ENCODE measurements at regions not wholly inside any gene's neighbourhood (a gene's known extent, or its start where the extent isn't known, plus 50 kb on each side); places are given as distances from the start of the nearest gene placed in this dataset.
"Not testable (repeated sequence)": the region's sequence is repeated elsewhere in the genome, so short reads cannot be mapped to it uniquely, and the experiment has no call there.

DNA sequence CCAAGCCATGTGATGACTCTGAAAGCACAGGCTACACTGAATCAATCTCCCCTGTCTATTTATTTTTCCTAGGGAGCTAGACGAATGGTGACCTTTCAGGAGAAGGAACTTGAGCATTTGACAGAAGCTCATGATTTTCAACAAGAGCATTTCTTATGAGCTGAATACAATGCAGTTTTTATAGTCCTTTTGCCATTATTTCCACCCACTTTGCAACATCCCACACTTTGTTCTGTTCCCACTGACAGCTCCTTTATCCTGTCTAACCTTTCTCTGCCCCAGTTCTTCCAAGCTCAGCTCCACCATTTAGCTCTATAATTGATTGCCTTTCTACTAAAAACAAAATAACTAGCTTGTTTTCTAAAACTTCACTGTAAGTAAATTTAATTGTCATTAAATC lies 91.9 kb upstream of the PRSS1 start:
- DNase-seq (no peak), ATAC-seq (replicated peaks) (no peak)
- no peaks in the 10 kb centered on the region for H3K36me3 Mint-ChIP-seq (ENCODE audit: insufficient read depth)
- no peak overlapping the region for H3K4me3 Mint-ChIP-seq
- no peaks in the 10 kb centered on the region for H3K27me3 Mint-ChIP-seq
- no peaks in the 10 kb centered on the region for H3K4me1 Mint-ChIP-seq (ENCODE audit: low read depth in 2 of 2)
- H3K9me3 Mint-ChIP-seq = no peaks in the 10 kb centered on the region
- no peak overlapping the region for H3K27ac Mint-ChIP-seq

- peak in 1 of 3 experiments; percentile 23 for DNase-seq
- Mint-ChIP-seq H3K4me3 (no peak overlapping the region), H3K27ac (peak overlapping the region in 1 of 2 donors; percentile 44), H3K36me3 (ENCODE audit: insufficient read depth) (no peaks in the 10 kb centered on the region), H3K9me3 (no peaks in the 10 kb centered on the region), H3K27me3 (no peaks in the 10 kb centered on the region), H3K4me1 (ENCODE audit: low read depth in 2 of 2) (no peaks in the 10 kb centered on the region)
- no peak for ATAC-seq (replicated peaks)
Measured at GRCh38 chr7:142654398-142654797, 94.9 kb upstream of the PRSS1 start.

DNA sequence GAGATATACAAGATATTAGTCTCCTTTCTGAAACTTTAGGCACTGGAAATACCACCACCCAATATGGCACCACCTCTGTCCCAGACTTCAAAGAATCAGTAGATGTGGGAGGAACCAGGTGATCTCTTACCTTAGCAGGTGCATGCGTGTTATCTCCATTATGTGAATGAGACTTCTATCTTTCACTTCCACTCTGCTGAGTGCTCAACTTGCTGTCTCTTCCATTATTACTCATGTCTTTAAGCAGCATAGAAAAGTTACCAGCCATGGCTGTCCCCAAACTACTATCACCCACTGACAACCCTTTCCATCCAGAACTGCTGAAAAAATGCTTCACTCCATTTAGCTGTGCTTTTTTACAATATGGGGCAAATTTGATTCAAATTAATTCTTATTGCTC lies 101.5 kb upstream of the PRSS1 start:
- ATAC-seq (replicated peaks) (no peak), DNase-seq (no peak)
- Mint-ChIP-seq H3K27ac (no peak overlapping the region), H3K27me3 (peaks cover 8 to 15% of the 10 kb centered on the region in 2 donors), H3K36me3 (ENCODE audit: insufficient read depth) (no peaks in the 10 kb centered on the region), H3K4me3 (no peak overlapping the region), H3K4me1 (ENCODE audit: low read depth in 2 of 2) (no peaks in the 10 kb centered on the region), H3K9me3 (no peaks in the 10 kb centered on the region)

GRCh38 chr7:142646386-142647140 lies 102.7 kb upstream of the PRSS1 start:
- DNase-seq = no peak
- ATAC-seq (replicated peaks) = no peak
- H3K4me1 Mint-ChIP-seq (ENCODE audit: low read depth in 2 of 2) = no peaks in the 10 kb centered on the region
- no peak overlapping the region for H3K4me3 Mint-ChIP-seq
- H3K36me3 Mint-ChIP-seq (ENCODE audit: insufficient read depth) = no peaks in the 10 kb centered on the region
- peaks cover 10 to 16% of the 10 kb centered on the region in 2 donors for H3K27me3 Mint-ChIP-seq
- no peaks in the 10 kb centered on the region for H3K9me3 Mint-ChIP-seq
- no peak overlapping the region for H3K27ac Mint-ChIP-seq

GRCh38 chr7:142645777-142646176 lies 103.5 kb upstream of the PRSS1 start:
- H3K4me3 Mint-ChIP-seq = no peak overlapping the region
- H3K4me1 Mint-ChIP-seq (ENCODE audit: low read depth in 2 of 2) = no peaks in the 10 kb centered on the region
- H3K27ac Mint-ChIP-seq = no peak overlapping the region
- peaks cover 10 to 16% of the 10 kb centered on the region in 2 donors for H3K27me3 Mint-ChIP-seq
- H3K9me3 Mint-ChIP-seq = no peaks in the 10 kb centered on the region
- ATAC-seq (replicated peaks) = no peak
- H3K36me3 Mint-ChIP-seq (ENCODE audit: insufficient read depth) = no peaks in the 10 kb centered on the region
- no peak for DNase-seq

DNA sequence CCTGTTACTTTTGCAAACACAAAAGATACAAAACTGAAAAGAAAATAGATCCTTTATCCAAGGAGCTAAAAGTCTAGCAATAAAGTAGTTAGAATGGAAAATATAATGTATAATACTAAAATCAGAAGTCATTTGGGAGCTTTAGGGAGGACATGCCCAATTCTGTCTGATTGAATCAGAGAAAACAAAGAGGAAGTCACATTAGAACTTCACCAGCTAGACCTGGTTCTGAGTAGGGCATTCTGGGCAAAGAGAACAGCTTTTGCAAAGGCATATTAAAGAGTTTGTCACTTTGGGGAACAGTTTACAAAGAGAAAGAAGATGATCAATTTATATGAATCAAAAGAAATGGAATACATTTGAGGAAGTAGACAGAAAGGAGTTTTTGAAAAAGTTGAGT lies 107.0 kb upstream of the PRSS1 start:
- Mint-ChIP-seq H3K4me3 (no peak overlapping the region), H3K36me3 (ENCODE audit: insufficient read depth) (no peaks in the 10 kb centered on the region), H3K27me3 (peaks cover 10 to 16% of the 10 kb centered on the region in 2 donors), H3K4me1 (ENCODE audit: low read depth in 2 of 2) (no peaks in the 10 kb centered on the region), H3K9me3 (no peaks in the 10 kb centered on the region), H3K27ac (no peak overlapping the region)
- ATAC-seq (replicated peaks) (no peak), DNase-seq (no peak)

- not testable (repeated sequence) for DNase-seq; H3K9me3 Mint-ChIP-seq; H3K36me3 Mint-ChIP-seq (ENCODE audit: insufficient read depth); H3K27ac Mint-ChIP-seq; ATAC-seq (replicated peaks); H3K4me1 Mint-ChIP-seq (ENCODE audit: low read depth in 2 of 2); H3K4me3 Mint-ChIP-seq
- peaks cover 10 to 16% of the 10 kb centered on the region in 2 donors for H3K27me3 Mint-ChIP-seq
Measured at GRCh38 chr7:142641252-142641651, 108.0 kb upstream of the PRSS1 start.

- H3K36me3 Mint-ChIP-seq (ENCODE audit: insufficient read depth) = no peaks in the 10 kb centered on the region
- ATAC-seq (replicated peaks) (no peak), DNase-seq (no peak)
- peaks cover 7 to 10% of the 10 kb centered on the region in 2 donors for H3K27me3 Mint-ChIP-seq
- no peak overlapping the region for H3K27ac Mint-ChIP-seq
- H3K4me3 Mint-ChIP-seq = no peak overlapping the region
- no peaks in the 10 kb centered on the region for H3K9me3 Mint-ChIP-seq
- peaks cover 0 to 3% of the 10 kb centered on the region in 2 donors for H3K4me1 Mint-ChIP-seq (ENCODE audit: low read depth in 2 of 2)
Measured at GRCh38 chr7:142638581-142638980, 110.7 kb upstream of the PRSS1 start.

DNA sequence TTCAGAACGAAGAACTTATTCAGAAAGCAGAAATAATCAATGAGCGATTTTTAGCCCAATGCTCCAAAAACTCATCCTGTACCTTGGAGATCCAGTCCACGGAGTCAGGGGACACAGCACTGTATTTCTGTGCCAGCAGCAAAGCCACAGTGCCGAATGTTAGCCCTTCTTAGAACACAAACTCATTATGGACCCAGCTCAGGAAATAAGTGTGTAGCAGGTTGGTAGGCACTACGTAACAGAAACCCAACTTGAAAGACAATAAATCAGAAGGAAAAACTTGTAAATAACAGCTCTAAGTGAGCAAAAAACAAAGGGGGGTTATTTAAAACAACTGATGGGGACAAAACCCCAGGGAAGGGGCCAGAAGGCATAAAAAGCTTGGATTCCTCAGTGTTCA lies 112.0 kb upstream of the PRSS1 start:
- H3K27ac Mint-ChIP-seq = no peak overlapping the region
- peaks cover 0 to 4% of the 10 kb centered on the region in 2 donors for H3K4me1 Mint-ChIP-seq (ENCODE audit: low read depth in 2 of 2)
- DNase-seq = no peak
- no peaks in the 10 kb centered on the region for H3K9me3 Mint-ChIP-seq
- H3K36me3 Mint-ChIP-seq (ENCODE audit: insufficient read depth) = no peaks in the 10 kb centered on the region
- peaks cover under 1 to 3% of the 10 kb centered on the region in 2 donors for H3K27me3 Mint-ChIP-seq
- H3K4me3 Mint-ChIP-seq = peak overlapping the region in 1 of 2 donors; percentile 25
- no peak for ATAC-seq (replicated peaks)

- peak overlapping the region; percentile 5 to 25 for H3K4me3 Mint-ChIP-seq
- H3K27me3 Mint-ChIP-seq = peaks cover 6% of the 10 kb centered on the region in 2 donors
- H3K4me1 Mint-ChIP-seq (ENCODE audit: low read depth in 2 of 2) = peaks cover 0 to 4% of the 10 kb centered on the region in 2 donors
- peak; percentile 48 for ATAC-seq (replicated peaks)
- no peaks in the 10 kb centered on the region for H3K36me3 Mint-ChIP-seq (ENCODE audit: insufficient read depth)
- no peak overlapping the region for H3K27ac Mint-ChIP-seq
- H3K9me3 Mint-ChIP-seq = no peaks in the 10 kb centered on the region
- no peak for DNase-seq
Measured at GRCh38 chr7:142636751-142637150, 112.5 kb upstream of the PRSS1 start.

DNA sequence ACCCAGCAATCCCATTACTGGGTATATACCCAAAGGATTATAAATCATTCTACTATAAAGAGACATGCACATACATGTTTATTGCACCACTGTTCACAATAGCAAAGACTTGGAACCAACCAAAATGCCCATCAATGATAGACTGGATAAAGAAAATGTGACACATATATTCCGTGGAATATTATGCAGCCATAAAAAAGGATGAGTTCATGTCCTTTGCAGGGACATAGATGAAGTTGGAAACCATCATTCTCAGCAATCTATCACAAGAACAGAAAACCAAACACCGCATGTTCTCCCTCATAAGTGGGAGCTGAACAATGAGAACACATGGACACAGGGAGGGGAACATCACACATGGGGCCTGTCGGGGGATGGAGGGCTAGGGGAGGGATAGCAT lies 113.2 kb upstream of the PRSS1 start:
- H3K4me3 Mint-ChIP-seq; DNase-seq; H3K27me3 Mint-ChIP-seq; H3K27ac Mint-ChIP-seq; H3K36me3 Mint-ChIP-seq (ENCODE audit: insufficient read depth); H3K4me1 Mint-ChIP-seq (ENCODE audit: low read depth in 2 of 2); ATAC-seq (replicated peaks); H3K9me3 Mint-ChIP-seq: not testable (repeated sequence)

DNA sequence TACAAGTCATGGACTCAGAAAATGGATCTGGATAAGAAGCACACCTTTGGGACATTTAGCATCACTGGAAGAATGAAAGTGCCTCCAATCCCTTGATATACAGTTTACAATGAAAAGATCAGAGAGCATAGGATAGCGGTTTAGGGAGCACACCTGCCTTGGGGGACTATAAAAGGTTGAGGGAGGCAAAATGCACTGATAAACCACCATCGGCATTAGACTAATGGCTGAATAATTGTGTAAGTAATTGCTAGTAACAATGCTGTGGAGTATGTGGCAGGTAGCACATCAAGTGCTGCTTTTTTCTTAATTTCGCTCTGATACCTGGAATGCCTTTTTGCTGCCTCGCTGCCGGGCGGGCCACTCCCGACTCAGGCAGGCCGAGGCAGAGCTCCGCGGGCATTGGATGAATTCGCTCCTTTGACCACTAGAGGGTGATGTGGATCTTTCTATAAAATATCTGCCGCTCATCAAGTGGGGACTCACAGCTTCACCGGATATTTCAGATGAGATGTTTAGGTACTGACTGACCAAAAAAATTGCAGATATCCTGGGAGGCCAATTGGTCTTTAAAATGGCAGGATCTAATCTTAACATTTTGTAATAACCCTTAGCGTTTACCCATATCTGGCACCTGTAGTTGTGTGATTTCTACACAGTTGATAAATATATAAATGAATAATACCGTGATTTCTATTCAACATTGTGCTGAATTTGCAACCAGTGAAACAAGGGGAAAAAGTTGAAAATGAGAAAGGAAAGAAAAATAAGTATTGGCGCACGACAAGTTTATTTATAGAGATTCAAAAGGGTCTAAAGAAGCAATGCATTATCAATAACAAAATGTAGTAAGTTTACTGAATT lies 116.8 kb upstream of the PRSS1 start:
- H3K9me3 Mint-ChIP-seq = no peaks in the 10 kb centered on the region
- no peak overlapping the region for H3K4me3 Mint-ChIP-seq
- peak; percentile 85 for ATAC-seq (replicated peaks)
- H3K27ac Mint-ChIP-seq = no peak overlapping the region
- DNase-seq = peak; percentile 25 to 58 (median 48)
- H3K4me1 Mint-ChIP-seq (ENCODE audit: low read depth in 2 of 2) = peaks cover 0 to 4% of the 10 kb centered on the region in 2 donors
- no peaks in the 10 kb centered on the region for H3K36me3 Mint-ChIP-seq (ENCODE audit: insufficient read depth)
- H3K27me3 Mint-ChIP-seq = peaks cover 6 to 8% of the 10 kb centered on the region in 2 donors

DNA sequence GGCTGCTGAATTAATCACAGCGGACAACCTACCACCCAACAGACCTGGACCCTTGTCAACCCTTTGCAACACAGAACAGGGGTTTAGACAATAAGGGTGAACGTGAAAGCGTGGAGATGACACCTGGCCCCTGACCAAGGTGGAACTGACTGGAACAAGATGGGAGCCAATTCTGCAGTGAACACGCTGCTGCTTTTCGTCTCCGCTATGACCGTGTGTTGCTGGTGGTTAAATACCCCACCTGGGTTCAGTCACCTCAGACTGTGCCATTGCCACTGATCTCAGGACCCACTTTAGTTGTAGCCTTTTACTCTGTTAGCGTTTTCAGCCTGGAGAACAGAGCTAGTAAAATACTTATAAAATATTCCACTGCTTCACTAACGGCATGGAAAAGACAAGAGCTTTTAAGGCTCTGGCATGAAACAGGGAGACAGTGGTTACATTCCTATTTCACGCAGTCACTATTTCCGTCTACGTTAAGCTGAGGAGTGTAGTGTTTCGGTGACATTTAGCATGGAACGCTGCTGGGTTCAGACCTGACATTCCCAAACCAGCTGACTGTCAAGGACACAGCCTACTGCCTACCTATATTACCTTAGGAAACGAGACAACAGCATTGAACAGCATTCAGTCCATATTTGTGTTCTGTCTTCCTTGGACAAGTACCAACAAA lies 119.5 kb upstream of the PRSS1 start:
- ATAC-seq (replicated peaks) = no peak
- Mint-ChIP-seq H3K27ac (no peak overlapping the region), H3K4me1 (ENCODE audit: low read depth in 2 of 2) (peaks cover 1 to 3% of the 10 kb centered on the region in 2 donors), H3K9me3 (no peaks in the 10 kb centered on the region), H3K27me3 (peaks cover 8 to 12% of the 10 kb centered on the region in 2 donors), H3K4me3 (no peak overlapping the region), H3K36me3 (ENCODE audit: insufficient read depth) (no peaks in the 10 kb centered on the region)
- DNase-seq = no peak
